OCI-LY1 (cell line): ENCODE measurements at regions not wholly inside any gene's neighbourhood (a gene's known extent, or its start where the extent isn't known, plus 50 kb on each side); places are given as distances from the start of the nearest gene placed in this dataset.

Source experiments
- H2AFZ ChIP-seq: fragments of 200-600 bp; sonication (generic), shearing (Covaris generic); 2 replicates; pipeline ENCODE4 v1.6.0; 2014; ENCODE audit warnings: antibody characterized with exemption, mild to moderate bottlenecking, low read length
- H3F3A ChIP-seq: fragments of 200-600 bp; sonication (generic), shearing (Covaris generic); 2 replicates; pipeline ENCODE4 v1.6.0; 2014; ENCODE audit warnings: mild to moderate bottlenecking, antibody characterized with exemption, low read length, moderate library complexity; ENCODE audit not compliant: insufficient read depth
- H3K27ac ChIP-seq: fragments of 200-600 bp; sonication (generic); 2 replicates; pipeline ENCODE4 v1.5.1; 2014; ENCODE audit warnings: low read length, mixed run types, mild to moderate bottlenecking, low read depth; ENCODE audit not compliant: poor library complexity, severe bottlenecking
- H3K27me3 ChIP-seq: fragments of 200-600 bp; sonication (generic); 2 replicates; pipeline ENCODE4 v1.6.0; 2014; ENCODE audit warnings: antibody characterized with exemption, mild to moderate bottlenecking, low read length, moderate library complexity; ENCODE audit not compliant: insufficient read depth
- H3K36me3 ChIP-seq: fragments of 200-600 bp; sonication (generic); 2 replicates; pipeline ENCODE4 v1.6.1; 2014; ENCODE audit warnings: mild to moderate bottlenecking, antibody characterized with exemption, low read length, moderate library complexity, mixed read lengths; ENCODE audit not compliant: insufficient read depth
- H3K4me1 ChIP-seq: fragments of 200-600 bp; sonication (generic); 2 replicates; pipeline ENCODE4 v1.5.1; 2014; ENCODE audit warnings: mild to moderate bottlenecking, low read length, moderate library complexity; ENCODE audit not compliant: insufficient read depth, severe bottlenecking
- H3K4me2 ChIP-seq: fragments of 200-600 bp; sonication (generic), shearing (Covaris generic); 2 replicates; pipeline ENCODE4 v1.6.1; 2014; ENCODE audit warnings: low read length
- H3K4me3 ChIP-seq: fragments of 200-600 bp; sonication (generic); 2 replicates; pipeline ENCODE4 v1.5.1; 2014; ENCODE audit warnings: low read length, low read depth, mild to moderate bottlenecking, mixed read lengths; ENCODE audit not compliant: poor library complexity, severe bottlenecking
- H3K79me2 ChIP-seq: fragments of 200-600 bp; shearing (Covaris generic); 2 replicates; pipeline ENCODE4 v1.6.1; 2016; ENCODE audit warnings: mixed run types, low read length, mixed read lengths; ENCODE audit not compliant: insufficient read depth
- H3K9ac ChIP-seq: fragments of 200-600 bp; sonication (generic), shearing (Covaris generic); 2 replicates; pipeline ENCODE4 v1.6.1; 2014; ENCODE audit warnings: mild to moderate bottlenecking, low read length, mixed read lengths
- H3K9me2 ChIP-seq: fragments of 200-600 bp; sonication (generic), shearing (Covaris generic); 2 replicates; pipeline ENCODE4 v1.6.1; 2014; ENCODE audit warnings: low read depth, mild to moderate bottlenecking, low read length, mixed read lengths
- H3K9me3 ChIP-seq: fragments of 200-600 bp; shearing (Covaris generic); 2 replicates; pipeline ENCODE4 v1.6.1; 2014; ENCODE audit warnings: low read length, mixed read lengths
- H4K20me1 ChIP-seq: fragments of 200-600 bp; sonication (generic), shearing (Covaris generic); 2 replicates; pipeline ENCODE4 v1.6.0; 2016; ENCODE audit warnings: mild to moderate bottlenecking, low read length; ENCODE audit not compliant: insufficient read depth
- EZH2 ChIP-seq: fragments of 200-600 bp; sonication (generic), shearing (Covaris generic); IDR thresholded peaks from 2 replicates; pipeline ENCODE4 v1.8.0; 2017; ENCODE audit warnings: borderline replicate concordance, mixed run types, mild to moderate bottlenecking, antibody characterized with exemption, low read length, moderate library complexity, mixed read lengths
- TF ChIP-seq, protein P1 (sequence below): fragments of 200-600 bp; sonication (generic), shearing (Covaris generic); IDR thresholded peaks from 2 replicates; pipeline ENCODE4 v1.5.1; 2017; ENCODE audit warnings: mild to moderate bottlenecking, antibody characterized with exemption, low read length, moderate library complexity, mixed read lengths

DNA sequence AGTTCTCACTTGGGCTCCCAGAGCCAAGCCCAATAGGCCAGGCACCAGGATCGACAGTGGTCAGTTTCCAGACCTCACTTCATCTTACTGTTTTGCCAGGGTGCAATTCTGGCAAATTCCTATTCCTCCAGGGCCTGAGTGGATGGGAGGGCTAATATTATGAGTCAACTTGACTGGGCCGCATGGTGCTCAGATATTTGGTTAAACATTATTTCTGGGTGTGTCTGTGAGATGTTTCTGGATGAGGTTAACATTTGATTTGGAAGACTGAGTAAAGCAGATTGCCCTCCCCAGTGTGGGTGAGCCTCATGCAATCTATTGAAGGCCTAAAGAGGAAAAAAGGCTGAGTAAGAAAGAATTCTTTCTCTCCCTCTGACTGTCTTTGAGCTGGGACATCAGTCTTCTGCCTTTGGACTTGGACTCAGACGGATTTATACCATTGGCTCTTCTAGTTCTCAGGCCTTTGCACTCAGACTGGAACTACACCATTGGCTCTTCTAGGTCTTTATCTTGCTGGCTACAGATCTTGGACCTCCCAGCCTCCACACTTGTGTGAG is 132.9 kb upstream of the ZBED5 start:
- Histone ChIP-seq H3K9ac (no peak overlapping the region), H3K4me3 (no peak overlapping the region), H2AFZ (no peak overlapping the region), H3K4me2 (no peak overlapping the region), H3K4me1 (no peaks in the 10 kb centered on the region), H3K27me3 (no peaks in the 10 kb centered on the region), H3F3A (no peaks in the 10 kb centered on the region), H3K79me2 (no peaks in the 10 kb centered on the region), H3K9me3 (no peaks in the 10 kb centered on the region), H4K20me1 (no peaks in the 10 kb centered on the region), H3K9me2 (no peaks in the 10 kb centered on the region), H3K27ac (no peak overlapping the region), H3K36me3 (no peaks in the 10 kb centered on the region)
- TF ChIP-seq, protein P1, sequence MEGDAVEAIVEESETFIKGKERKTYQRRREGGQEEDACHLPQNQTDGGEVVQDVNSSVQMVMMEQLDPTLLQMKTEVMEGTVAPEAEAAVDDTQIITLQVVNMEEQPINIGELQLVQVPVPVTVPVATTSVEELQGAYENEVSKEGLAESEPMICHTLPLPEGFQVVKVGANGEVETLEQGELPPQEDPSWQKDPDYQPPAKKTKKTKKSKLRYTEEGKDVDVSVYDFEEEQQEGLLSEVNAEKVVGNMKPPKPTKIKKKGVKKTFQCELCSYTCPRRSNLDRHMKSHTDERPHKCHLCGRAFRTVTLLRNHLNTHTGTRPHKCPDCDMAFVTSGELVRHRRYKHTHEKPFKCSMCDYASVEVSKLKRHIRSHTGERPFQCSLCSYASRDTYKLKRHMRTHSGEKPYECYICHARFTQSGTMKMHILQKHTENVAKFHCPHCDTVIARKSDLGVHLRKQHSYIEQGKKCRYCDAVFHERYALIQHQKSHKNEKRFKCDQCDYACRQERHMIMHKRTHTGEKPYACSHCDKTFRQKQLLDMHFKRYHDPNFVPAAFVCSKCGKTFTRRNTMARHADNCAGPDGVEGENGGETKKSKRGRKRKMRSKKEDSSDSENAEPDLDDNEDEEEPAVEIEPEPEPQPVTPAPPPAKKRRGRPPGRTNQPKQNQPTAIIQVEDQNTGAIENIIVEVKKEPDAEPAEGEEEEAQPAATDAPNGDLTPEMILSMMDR = no peak
- TF ChIP-seq EZH2 = no peak

DNA sequence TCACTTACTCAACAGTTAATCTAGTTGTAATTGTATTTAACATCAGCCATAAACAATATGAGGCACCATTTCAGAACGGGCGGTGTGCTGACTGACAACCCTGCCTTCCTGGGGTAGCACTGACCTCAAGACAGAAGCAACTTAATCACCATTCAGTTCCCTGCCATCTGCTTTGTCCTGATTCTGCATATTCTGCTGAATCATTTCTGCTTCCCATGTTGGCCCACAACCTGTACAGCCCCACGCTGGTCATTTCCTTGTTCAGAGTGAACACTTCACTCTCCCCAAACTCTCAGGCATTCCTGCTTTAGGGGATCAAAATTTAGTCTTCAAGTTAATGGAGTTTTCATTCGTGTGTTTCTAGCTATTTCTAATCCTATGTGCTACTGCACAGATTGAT is 132.3 kb upstream of the ZBED5 start:
- H3K4me2 ChIP-seq = no peak overlapping the region
- H3K79me2 ChIP-seq = no peaks in the 10 kb centered on the region
- H3K4me1 ChIP-seq = no peaks in the 10 kb centered on the region
- no peaks in the 10 kb centered on the region for H3K27me3 ChIP-seq
- H3K9me2 ChIP-seq = no peaks in the 10 kb centered on the region
- no peaks in the 10 kb centered on the region for H4K20me1 ChIP-seq
- H3F3A ChIP-seq = no peaks in the 10 kb centered on the region
- H3K9me3 ChIP-seq = no peaks in the 10 kb centered on the region
- TF ChIP-seq, protein P1 = no peak
- no peak for TF ChIP-seq EZH2
- H2AFZ ChIP-seq = no peak overlapping the region
- no peak overlapping the region for H3K9ac ChIP-seq
- H3K4me3 ChIP-seq = no peak overlapping the region
- H3K27ac ChIP-seq = no peak overlapping the region
- no peaks in the 10 kb centered on the region for H3K36me3 ChIP-seq

- no peak overlapping the region for H3K4me2 ChIP-seq
- no peak overlapping the region for H2AFZ ChIP-seq
- H3K27me3 ChIP-seq = 0 out of 2 replicates have a peak, but pooled peaks cover 3% of the 10 kb centered on the region
- H3K4me3 ChIP-seq = no peak overlapping the region
- no peaks in the 10 kb centered on the region for H3K79me2 ChIP-seq
- H3K9me2 ChIP-seq = no peaks in the 10 kb centered on the region
- H3K4me1 ChIP-seq = no peaks in the 10 kb centered on the region
- no peaks in the 10 kb centered on the region for H3K9me3 ChIP-seq
- TF ChIP-seq EZH2 = no peak
- TF ChIP-seq, protein P1 = no peak
- H3K27ac ChIP-seq = no peak overlapping the region
- H3K9ac ChIP-seq = no peak overlapping the region
- no peaks in the 10 kb centered on the region for H3F3A ChIP-seq
- no peaks in the 10 kb centered on the region for H4K20me1 ChIP-seq
- H3K36me3 ChIP-seq = no peaks in the 10 kb centered on the region
Measured at GRCh38 chr11:10986006-10986405, 128.2 kb upstream of the ZBED5 start.
